GM20431 (cell line): ENCODE measurements at regions not wholly inside any gene's neighbourhood (a gene's known extent, or its start where the extent isn't known, plus 50 kb on each side); places are given as distances from the start of the nearest gene placed in this dataset.

ENCODE experiments used
- in situ Hi-C: fragments of 300-500 bp; cut with MseI, MboI; formaldehyde crosslinking; loops from one replicate; pipeline ENCODE4 v1.15.0; 2020; ENCODE audit warnings: low sequenced_read_pairs; ENCODE audit not compliant: unreplicated experiment

DNA sequence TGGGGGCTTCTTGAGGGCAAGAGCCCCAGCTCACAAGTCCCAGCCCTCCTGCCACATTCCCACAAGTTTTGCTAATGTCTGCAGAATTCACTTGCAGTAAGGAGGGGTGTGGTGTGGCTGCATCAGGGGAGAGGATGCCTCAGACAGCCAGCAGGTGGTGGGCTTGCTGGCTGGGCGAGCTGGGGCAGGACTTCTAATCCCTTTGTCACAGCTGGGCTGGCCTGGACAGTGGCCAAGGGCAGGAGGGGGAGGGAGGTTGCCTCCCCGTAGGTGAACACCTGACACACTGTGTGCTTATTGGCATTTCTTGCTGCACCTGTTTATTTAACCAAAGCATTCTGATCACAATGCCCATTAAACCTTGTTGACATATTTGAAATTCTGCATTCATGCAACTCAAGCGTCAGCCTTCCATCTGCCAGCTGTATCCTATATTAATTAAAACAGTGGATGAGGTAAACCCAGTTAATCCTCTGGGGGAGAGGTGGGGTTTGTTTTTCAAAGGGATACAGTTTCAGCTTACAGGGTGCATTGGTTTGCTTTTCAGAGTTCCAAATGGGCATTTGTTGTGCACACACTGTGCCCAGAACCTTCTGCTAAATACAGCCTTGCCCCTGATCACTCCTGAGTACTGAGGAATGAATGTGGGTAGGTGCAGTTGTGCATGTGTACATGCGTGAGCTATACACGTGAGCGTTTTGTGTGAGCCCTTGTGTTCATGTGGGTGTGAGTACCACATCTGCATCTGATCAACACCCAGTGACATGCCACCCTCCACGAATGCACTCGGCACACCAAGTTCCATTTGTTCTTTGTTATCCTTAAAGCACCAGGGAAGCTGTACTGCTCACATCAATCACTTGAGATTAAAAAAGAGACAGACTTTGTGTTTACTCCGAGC is 268.7 kb downstream of the XXYLT1 start:
- in situ Hi-C loops: loop anchor here (25.0 kb wide), 1 partner anchor 260 kb away; the partner anchor contains the start of gene XXYLT1

DNA sequence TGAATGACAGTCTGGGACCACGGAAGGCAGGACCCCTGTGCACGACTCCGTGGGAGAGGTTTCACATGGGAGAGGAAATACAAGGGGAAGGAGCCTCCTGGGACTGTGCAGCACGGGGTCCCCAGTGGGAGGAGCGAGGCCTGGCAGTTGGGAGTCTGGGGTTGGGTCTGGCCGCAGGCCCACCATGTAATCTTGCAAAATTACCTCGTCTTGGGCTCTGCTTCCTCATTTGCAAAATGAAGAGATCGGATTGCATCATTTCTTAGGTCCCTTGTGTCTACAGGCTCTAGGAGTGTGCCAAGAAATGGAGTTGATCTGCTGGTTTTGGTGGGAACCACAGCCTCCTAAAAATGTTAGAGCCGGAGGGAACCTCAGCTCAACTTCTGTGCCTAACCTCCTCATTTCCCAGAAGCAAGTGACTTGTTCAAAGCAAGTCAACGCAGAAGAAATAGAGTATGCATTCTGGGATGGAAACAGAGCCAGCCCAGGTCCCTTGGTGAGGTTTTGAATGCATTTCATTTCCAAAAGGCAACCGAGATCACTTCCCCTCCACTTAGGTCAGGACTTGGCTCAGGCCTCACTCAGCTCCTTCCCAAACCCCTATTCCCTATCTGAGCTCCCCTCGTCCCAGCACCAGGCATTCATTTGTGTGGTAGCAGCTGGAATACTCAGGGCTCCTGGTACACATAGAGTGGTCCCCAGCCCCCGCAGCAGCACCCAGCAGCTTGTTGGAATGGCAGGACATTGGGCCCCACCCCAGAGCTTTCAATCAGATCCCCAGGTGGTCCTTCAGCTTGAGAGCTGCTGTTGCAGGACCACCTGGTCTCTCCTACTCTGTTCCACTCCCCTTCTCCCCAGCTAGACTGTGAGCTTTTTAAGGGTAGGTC is 267.7 kb downstream of the XXYLT1 start:
- in situ Hi-C loops: loop anchor here (25.0 kb wide), 1 partner anchor 259 kb away; the partner anchor contains the start of gene XXYLT1

DNA sequence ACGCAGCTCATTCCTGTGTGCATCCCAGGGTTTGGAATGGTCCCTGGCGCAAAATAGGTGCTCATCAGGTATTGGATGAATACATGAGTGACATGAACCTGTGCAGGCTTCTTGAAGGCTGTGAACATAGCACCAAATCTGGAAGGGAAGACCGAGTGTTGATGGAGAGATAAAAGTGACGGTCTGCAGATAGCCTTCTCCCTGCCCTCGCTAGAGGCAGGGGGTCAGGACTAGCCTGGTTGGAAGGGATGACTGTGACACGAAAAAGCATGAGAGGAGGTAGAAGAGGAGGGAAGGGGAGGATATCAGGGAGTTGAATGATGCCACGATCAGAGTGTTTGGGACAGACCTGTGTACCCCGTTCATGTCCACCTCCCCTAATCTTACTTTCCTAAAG is 267.1 kb downstream of the XXYLT1 start:
- in situ Hi-C loops: loop anchor here (25.0 kb wide), 1 partner anchor 258 kb away; the partner anchor contains the start of gene XXYLT1

DNA sequence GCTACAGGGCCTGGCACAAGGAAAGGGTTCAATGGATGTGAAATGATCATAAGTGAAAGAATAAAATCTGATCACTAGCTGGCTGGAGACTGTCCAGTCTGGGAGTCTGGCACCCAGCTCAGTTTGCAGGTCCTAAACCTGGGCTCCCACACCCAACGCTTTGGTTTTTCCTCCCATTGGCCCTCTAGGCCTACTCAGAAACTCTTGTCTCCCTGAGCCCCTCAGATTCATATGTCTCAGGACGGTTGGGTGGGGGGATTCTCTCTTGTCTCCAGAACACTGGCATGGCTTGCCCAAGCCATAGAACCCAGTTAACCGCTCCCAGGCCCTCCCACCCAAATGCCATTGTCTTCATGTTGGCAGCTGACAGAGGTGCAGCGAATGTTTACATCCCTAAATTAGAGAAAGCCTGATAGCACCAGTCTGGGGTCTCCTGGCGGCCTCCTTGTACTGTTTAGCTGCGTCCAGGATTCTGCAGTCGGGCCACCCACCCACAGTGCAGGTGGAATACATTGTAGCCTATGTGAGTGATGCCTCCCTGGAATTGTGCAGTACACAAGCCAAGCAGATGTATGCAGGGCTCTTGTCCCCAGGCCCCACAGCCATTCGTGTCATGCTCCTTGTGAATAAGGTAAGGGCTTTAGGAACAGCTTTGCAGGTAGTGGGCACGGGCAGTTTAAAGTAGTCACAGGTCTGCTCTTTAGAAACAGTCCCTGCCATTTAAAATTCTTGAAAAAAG is 266.3 kb downstream of the XXYLT1 start:
- in situ Hi-C loops: loop anchor here (25.0 kb wide), 1 partner anchor 258 kb away; the partner anchor contains the start of gene XXYLT1

GRCh38 chr3:195005251-195005620 is 265.7 kb downstream of the XXYLT1 start:
- in situ Hi-C loops: loop anchor here (25.0 kb wide), 1 partner anchor 257 kb away; the partner anchor contains the start of gene XXYLT1

DNA sequence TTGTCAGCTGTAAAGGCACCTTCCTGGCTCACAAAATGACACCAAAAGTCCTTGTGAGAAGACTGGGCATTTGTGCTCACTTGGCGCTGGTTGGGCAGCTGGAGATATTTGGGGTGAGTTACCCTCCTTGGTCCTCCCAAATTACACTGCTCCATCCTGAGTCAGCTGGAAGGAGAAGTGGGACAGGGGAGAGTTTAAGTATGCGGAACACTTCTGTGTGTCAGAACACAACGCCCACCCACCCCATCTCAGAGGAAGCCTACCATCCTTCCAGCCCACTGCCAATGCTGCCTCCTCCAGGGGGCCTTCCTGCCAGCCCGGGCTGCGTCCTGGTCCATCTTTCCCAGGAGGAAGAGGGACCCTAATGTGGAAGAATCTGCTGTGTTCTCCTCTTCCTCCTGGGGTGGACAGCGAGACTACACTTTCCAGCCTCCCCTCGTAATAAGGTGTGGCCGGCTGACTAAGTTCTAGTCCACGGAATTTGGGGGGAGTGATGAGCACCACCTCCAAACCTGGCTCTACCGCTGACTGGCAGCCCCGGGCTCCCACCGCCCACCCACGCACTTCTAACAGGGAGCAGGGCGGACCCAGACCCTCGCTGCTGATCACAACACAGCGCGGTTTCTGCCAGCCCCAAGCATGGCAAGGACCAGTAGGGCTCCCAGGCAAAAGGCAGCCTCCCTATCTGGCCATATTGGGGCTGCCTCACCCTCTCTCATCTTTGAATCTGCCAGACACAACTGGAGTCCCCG is 265.0 kb downstream of the XXYLT1 start:
- in situ Hi-C loops: loop anchor here (25.0 kb wide), 1 partner anchor 256 kb away; the partner anchor contains the start of gene XXYLT1

DNA sequence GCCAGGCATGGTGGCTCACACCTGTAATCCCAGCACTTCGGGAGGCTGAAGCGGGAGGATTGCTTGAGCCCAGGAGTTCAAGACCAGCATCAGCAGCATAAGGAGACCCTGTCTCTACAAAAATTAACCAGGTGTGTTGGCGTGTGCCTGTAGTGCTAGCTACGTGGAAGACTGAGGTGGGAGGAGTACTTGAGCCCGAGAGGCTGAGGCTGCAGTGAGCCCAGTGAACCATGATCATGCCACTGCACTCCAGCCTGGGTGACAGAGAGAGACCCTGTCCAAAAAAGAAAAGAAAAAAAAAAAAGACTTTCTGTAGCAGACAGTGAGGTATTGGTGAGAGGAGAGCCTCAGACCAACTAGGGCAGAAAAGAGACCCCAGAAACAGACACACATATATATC is 263.8 kb downstream of the XXYLT1 start:
- in situ Hi-C loops: loop anchor here (25.0 kb wide), 1 partner anchor 255 kb away; the partner anchor contains the start of gene XXYLT1

GRCh38 chr3:195007766-195008165 is 263.2 kb downstream of the XXYLT1 start:
- in situ Hi-C loops: loop anchor here (25.0 kb wide), 1 partner anchor 255 kb away; the partner anchor contains the start of gene XXYLT1

- in situ Hi-C loops: loop anchor here (25.0 kb wide), 1 partner anchor 253 kb away; the partner anchor contains the start of gene XXYLT1
These were observed 262.1 kb downstream of the XXYLT1 start for GRCh38 chr3:195008816-195009215.

DNA sequence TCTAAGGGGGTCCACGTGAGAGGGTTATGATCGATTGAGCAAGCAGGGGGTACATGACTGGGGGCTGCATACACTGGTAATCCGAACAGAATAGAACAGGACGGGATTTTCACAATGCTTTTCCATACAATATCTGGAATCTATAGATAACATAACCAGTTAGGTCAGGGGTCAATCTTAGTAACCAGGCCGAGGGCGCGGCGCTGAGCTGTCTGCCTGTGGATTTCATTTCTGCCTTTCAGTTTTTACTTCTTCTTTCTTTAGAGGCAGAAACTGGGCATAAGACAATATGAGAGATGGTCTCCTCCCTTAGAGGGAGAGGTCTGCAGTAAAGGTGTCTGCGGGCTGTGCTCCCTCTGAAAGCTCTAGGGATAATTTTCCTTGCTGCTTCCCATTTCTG is 261.3 kb downstream of the XXYLT1 start:
- in situ Hi-C loops: loop anchor here (25.0 kb wide), 1 partner anchor 253 kb away; the partner anchor contains the start of gene XXYLT1

DNA sequence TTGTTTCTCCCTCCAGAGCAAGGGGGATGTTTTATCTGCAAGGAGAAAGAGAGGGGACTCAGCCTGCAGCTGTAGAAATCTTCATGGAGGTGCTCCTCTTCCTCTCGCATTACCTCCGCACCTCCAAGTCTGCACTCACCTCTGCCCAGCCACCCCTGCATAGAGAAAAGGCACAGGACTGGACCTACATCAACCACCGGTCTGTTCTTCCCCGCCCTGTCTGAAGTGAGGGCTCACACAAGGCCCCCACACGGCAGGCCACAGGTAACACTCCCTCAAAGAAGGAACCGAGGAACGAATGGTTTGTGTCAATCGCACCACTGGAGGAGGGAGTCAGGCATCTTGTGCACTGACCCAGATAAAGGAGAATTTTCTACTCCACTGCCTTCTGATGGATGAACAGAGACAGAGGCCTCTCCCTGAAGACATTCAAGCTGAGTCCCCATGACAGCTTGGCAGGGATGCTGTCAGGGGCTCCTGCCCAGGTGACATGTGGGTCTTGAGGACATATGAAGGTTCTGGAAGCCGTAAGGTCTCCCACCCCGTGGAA is 260.3 kb downstream of the XXYLT1 start:
- in situ Hi-C loops: loop anchor here (25.0 kb wide), 1 partner anchor 252 kb away; the partner anchor contains the start of gene XXYLT1

GRCh38 chr3:195011231-195011834 is 259.6 kb downstream of the XXYLT1 start:
- in situ Hi-C loops: loop anchor here (25.0 kb wide), 1 partner anchor 251 kb away; the partner anchor contains the start of gene XXYLT1

GRCh38 chr3:195012100-195012499 is 258.9 kb downstream of the XXYLT1 start:
- in situ Hi-C loops: loop anchor here (25.0 kb wide), 1 partner anchor 250 kb away; the partner anchor contains the start of gene XXYLT1

DNA sequence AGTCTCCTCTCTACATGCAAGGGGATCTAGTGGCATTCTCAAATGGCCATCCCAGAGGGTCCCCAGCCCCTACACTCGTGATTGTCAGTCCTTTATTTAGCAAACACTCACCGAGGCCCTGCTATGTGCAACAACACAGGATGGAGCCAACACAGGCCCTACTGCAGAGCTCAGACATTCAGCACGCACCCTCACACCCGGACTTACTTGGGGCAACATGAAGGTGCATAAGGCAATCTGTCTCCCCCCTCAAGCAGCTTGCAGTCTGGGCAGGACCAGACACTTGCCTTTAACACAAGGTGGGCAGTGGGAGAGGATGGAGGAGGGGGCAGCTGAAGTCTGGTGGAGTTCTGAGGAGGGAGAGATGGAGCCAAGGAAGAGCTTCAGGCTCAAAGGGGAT is 258.4 kb downstream of the XXYLT1 start:
- in situ Hi-C loops: loop anchor here (25.0 kb wide), 1 partner anchor 250 kb away; the partner anchor contains the start of gene XXYLT1

GRCh38 chr3:195013411-195014361 is 257.3 kb downstream of the XXYLT1 start:
- in situ Hi-C loops: loop anchor here (25.0 kb wide), 1 partner anchor 249 kb away; the partner anchor contains the start of gene XXYLT1

GRCh38 chr3:195015021-195015420 is 255.9 kb downstream of the XXYLT1 start:
- in situ Hi-C loops: loop anchor here (25.0 kb wide), 1 partner anchor 247 kb away; the partner anchor contains the start of gene XXYLT1
